HG02981 (cell line): ENCODE measurements at regions not wholly inside any gene's neighbourhood (a gene's known extent, or its start where the extent isn't known, plus 50 kb on each side); places are given as distances from the start of the nearest gene placed in this dataset.
"Not testable (repeated sequence)": the region's sequence is repeated elsewhere in the genome, so short reads cannot be mapped to it uniquely, and the experiment has no call there.

Experiments used
- ATAC-seq: cut with Tn5 transposase; IDR thresholded peaks from one replicate; pipeline ENCODE4 v1.9.1; 2021; ENCODE audit warnings: mild to moderate bottlenecking, moderate library complexity; ENCODE audit not compliant: unreplicated experiment

- ATAC-seq: no peak
These were observed 116.4 kb upstream of the NANOS1 start for GRCh38 chr10:118912961-118913600.

GRCh38 chr10:118913825-118914224 lies 115.7 kb upstream of the NANOS1 start:
- ATAC-seq: no peak

- no peak for ATAC-seq
These were observed 114.9 kb upstream of the NANOS1 start for GRCh38 chr10:118914629-118915028.

GRCh38 chr10:118915161-118915560 lies 114.4 kb upstream of the NANOS1 start:
- no peak for ATAC-seq

GRCh38 chr10:118916777-118917176 lies 112.7 kb upstream of the NANOS1 start:
- no peak for ATAC-seq

- no peak for ATAC-seq
These were observed 111.8 kb upstream of the NANOS1 start for GRCh38 chr10:118917701-118918100.

- ATAC-seq: no peak
These were observed 111.4 kb upstream of the NANOS1 start for GRCh38 chr10:118918116-118918515.

- no peak for ATAC-seq
These were observed 110.9 kb upstream of the NANOS1 start for GRCh38 chr10:118918587-118918986.

- ATAC-seq: no peak
These were observed 109.3 kb upstream of the NANOS1 start for GRCh38 chr10:118920206-118920605.

- ATAC-seq: no peak
These were observed 107.3 kb upstream of the NANOS1 start for GRCh38 chr10:118922226-118922625.

GRCh38 chr10:118922972-118923371 lies 106.5 kb upstream of the NANOS1 start:
- ATAC-seq: no peak

- ATAC-seq: no peak
These were observed 105.0 kb upstream of the NANOS1 start for GRCh38 chr10:118924493-118924892.

- ATAC-seq: no peak
These were observed 104.0 kb upstream of the NANOS1 start for GRCh38 chr10:118925404-118926071.

- no peak for ATAC-seq
These were observed 103.5 kb upstream of the NANOS1 start for GRCh38 chr10:118926072-118926417.

- no peak for ATAC-seq
These were observed 103.1 kb upstream of the NANOS1 start for GRCh38 chr10:118926441-118926840.

GRCh38 chr10:118926903-118927302 lies 102.6 kb upstream of the NANOS1 start:
- no peak for ATAC-seq

GRCh38 chr10:118927321-118927720 lies 102.2 kb upstream of the NANOS1 start:
- ATAC-seq: no peak

- ATAC-seq: no peak
These were observed 98.9 kb upstream of the NANOS1 start for GRCh38 chr10:118930614-118931013.

- no peak for ATAC-seq
These were observed 98.1 kb upstream of the NANOS1 start for GRCh38 chr10:118931436-118931835.

- not testable (repeated sequence) for ATAC-seq
These were observed 97.4 kb upstream of the NANOS1 start for GRCh38 chr10:118932154-118932553.

- ATAC-seq: no peak
These were observed 92.3 kb upstream of the NANOS1 start for GRCh38 chr10:118937226-118937625.

- ATAC-seq: no peak
These were observed 90.1 kb upstream of the NANOS1 start for GRCh38 chr10:118939211-118940007.
